GM21619 (cell line): ENCODE measurements at regions not wholly inside any gene's neighbourhood (a gene's known extent, or its start where the extent isn't known, plus 50 kb on each side); places are given as distances from the start of the nearest gene placed in this dataset.

Experiments used
- ATAC-seq: cut with Tn5 transposase; IDR thresholded peaks from one replicate; pipeline ENCODE4 v1.9.1; 2021; ENCODE audit not compliant: unreplicated experiment

- no peak for ATAC-seq
Measured at GRCh38 chr9:134271338-134272301, 54.6 kb upstream of the RXRA start.

GRCh38 chr9:134272302-134273023 lies 53.8 kb upstream of the RXRA start:
- no peak for ATAC-seq

GRCh38 chr9:134273647-134274046 lies 52.6 kb upstream of the RXRA start:
- ATAC-seq, result no peak

- ATAC-seq, result no peak
Measured at GRCh38 chr9:134275375-134275774, 50.9 kb upstream of the RXRA start.

GRCh38 chr9:134276453-134277245 lies 49.6 kb upstream of the RXRA start:
- ATAC-seq, result no peak
